Body of pancreas (tissue), 4 donors: ENCODE measurements at regions not wholly inside any gene's neighbourhood (a gene's known extent, or its start where the extent isn't known, plus 50 kb on each side); places are given as distances from the start of the nearest gene placed in this dataset.

Experiments used
- POLR2A ChIP-seq, 3 donors: fragments of 450-650 bp; IDR thresholded peaks; one replicate each; pipeline ENCODE4 v1.6.1; 2016; ENCODE audit warnings: antibody characterized with exemption in 3 of 3, mild to moderate bottlenecking in 2 of 3
- TF ChIP-seq, protein P1 (sequence below), 7 experiments: fragments of 450-650 bp in 4 of 7; fragments of 200-600 bp in 3 of 7; sonication (generic) in 3 of 7; IDR thresholded peaks; one replicate each; pipeline ENCODE4 v1.5.1; 2016 to 2019; ENCODE audit warnings: antibody characterized with exemption in 7 of 7

- TF ChIP-seq, protein P1, sequence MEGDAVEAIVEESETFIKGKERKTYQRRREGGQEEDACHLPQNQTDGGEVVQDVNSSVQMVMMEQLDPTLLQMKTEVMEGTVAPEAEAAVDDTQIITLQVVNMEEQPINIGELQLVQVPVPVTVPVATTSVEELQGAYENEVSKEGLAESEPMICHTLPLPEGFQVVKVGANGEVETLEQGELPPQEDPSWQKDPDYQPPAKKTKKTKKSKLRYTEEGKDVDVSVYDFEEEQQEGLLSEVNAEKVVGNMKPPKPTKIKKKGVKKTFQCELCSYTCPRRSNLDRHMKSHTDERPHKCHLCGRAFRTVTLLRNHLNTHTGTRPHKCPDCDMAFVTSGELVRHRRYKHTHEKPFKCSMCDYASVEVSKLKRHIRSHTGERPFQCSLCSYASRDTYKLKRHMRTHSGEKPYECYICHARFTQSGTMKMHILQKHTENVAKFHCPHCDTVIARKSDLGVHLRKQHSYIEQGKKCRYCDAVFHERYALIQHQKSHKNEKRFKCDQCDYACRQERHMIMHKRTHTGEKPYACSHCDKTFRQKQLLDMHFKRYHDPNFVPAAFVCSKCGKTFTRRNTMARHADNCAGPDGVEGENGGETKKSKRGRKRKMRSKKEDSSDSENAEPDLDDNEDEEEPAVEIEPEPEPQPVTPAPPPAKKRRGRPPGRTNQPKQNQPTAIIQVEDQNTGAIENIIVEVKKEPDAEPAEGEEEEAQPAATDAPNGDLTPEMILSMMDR (IDR thresholded peaks at IDR 0.05), result no peak
- no peak for TF ChIP-seq POLR2A (IDR thresholded peaks at IDR 0.05)
Measured at GRCh38 chr9:13386316-13386715, 106.8 kb upstream of the MPDZ start.
